Heart left ventricle (tissue), 13 donors: ENCODE measurements at regions not wholly inside any gene's neighbourhood (a gene's known extent, or its start where the extent isn't known, plus 50 kb on each side); places are given as distances from the start of the nearest gene placed in this dataset.

ENCODE experiments used
- POLR2A ChIP-seq, 2 donors: fragments of 450-650 bp; IDR thresholded peaks; one replicate each; pipeline ENCODE4 v1.6.1; 2017; ENCODE audit warnings: antibody characterized with exemption in 2 of 2, mild to moderate bottlenecking in 2 of 2, moderate library complexity in 2 of 2
- TF ChIP-seq, protein P1 (sequence below), 12 donors: fragments of 200-600 bp; sonication (generic) in 4 of 12; IDR thresholded peaks; one replicate each; pipeline versions ENCODE4 v1.5.0 to v1.8.0; 2018 to 2022; ENCODE audit warnings: antibody characterized with exemption in 12 of 12, mild to moderate bottlenecking in 5 of 12
- donor health status: ischemic (EF 13 %, LVEDD 7.1; RV severe dilation, severe dysfunction).
- donor health status: DM: no; HTN: yes; CAD: no.
- donor health status: DM: no; HTN: no; CAD: no.
- donor health status: ischemic (EF 25% LVEDD 6.9; RV normal size, moderate dysfunction).
- donor health status: ischemic (EF 25% LVEDD 5.7; RV mildly dilated, moderate dysfunction).
- donor health status: ischemic (EF 35%, LVEDD 5.7; RV mildly dilated, moderate dysfunction).
- donor health status: nonischemic (EF 11% LVEDD 7.7; RV severe dilation, severe dysfunction).
- donor health status: DM: yes; HTN: yes; CAD: no.
- donor health status: PGD.
- donor health status: ischemic (EF 29% LVEDD 5.4; RV normal size, mild dysfunction).
- donor health status: nonischemic (EF 23%, LVEDD 6.1; RV moderate dilation, normal function).

DNA sequence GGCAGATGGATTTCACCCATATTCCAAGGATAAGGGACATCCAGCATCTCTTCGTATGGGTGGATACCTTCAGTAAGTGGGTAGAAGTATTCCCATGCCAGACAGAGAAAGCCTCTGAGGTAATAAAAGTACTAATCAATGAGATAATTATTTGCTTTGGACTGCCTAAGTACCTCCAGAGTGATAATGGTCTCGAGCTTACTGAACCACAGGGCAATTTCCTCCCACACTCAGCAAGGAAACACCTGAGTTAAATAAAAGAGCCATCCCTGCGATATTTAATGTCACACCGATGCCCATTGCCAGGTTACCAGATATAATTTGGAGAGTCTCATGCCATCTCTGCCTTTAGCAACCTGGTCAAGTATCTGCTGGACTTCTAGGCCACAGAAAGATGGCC, 70.6 kb upstream of the MPEG1 start:
- TF ChIP-seq, protein P1, sequence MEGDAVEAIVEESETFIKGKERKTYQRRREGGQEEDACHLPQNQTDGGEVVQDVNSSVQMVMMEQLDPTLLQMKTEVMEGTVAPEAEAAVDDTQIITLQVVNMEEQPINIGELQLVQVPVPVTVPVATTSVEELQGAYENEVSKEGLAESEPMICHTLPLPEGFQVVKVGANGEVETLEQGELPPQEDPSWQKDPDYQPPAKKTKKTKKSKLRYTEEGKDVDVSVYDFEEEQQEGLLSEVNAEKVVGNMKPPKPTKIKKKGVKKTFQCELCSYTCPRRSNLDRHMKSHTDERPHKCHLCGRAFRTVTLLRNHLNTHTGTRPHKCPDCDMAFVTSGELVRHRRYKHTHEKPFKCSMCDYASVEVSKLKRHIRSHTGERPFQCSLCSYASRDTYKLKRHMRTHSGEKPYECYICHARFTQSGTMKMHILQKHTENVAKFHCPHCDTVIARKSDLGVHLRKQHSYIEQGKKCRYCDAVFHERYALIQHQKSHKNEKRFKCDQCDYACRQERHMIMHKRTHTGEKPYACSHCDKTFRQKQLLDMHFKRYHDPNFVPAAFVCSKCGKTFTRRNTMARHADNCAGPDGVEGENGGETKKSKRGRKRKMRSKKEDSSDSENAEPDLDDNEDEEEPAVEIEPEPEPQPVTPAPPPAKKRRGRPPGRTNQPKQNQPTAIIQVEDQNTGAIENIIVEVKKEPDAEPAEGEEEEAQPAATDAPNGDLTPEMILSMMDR (IDR thresholded peaks at IDR 0.05): no peak
- TF ChIP-seq POLR2A (IDR thresholded peaks at IDR 0.05): no peak
